SK-N-SH (cell line): ENCODE measurements at regions not wholly inside any gene's neighbourhood (a gene's known extent, or its start where the extent isn't known, plus 50 kb on each side); places are given as distances from the start of the nearest gene placed in this dataset.

Experiments used
- CTCF ChIA-PET: fragments of 300-600, 350-600 bp; formaldehyde crosslinking; extraction: SDS; loops from one replicate; lab custom pipeline; 2021; lab: Yijun Ruan, JAX
- POLR2A ChIA-PET: fragments of 350-600 bp; sonication (Branson Sonifier 250); formaldehyde crosslinking; extraction: SDS; loops from one replicate; lab custom pipeline; 2020; ENCODE audit warnings: antibody characterized with exemption, inconsistent platforms; lab: Yijun Ruan, JAX
- DNase-seq: peaks from one replicate; pipeline ENCODE4 v3.0.0; 2012
- H2AFZ ChIP-seq: fragments of 200-600 bp; sonication (generic); 2 replicates; pipeline ENCODE4 v1.8.1; 2016; ENCODE audit warnings: antibody characterized with exemption, mild to moderate bottlenecking, low read depth
- H3F3A ChIP-seq: fragments of 200-600 bp; sonication (generic); replicated peaks from 2 replicates; pipeline ENCODE3; 2016; ENCODE audit warnings: antibody characterized with exemption, mild to moderate bottlenecking; ENCODE audit not compliant: insufficient read depth
- H3K27ac ChIP-seq, 2 experiments: fragments of 200-500 bp in 1 of 2; fragments of 200-600 bp in 1 of 2; sonication (Bioruptor generic) in 1 of 2; sonication (generic), shearing (Covaris generic) in 1 of 2; 2 replicates each; pipeline versions ENCODE4 v1.5.1 to v1.6.1; 2014 to 2016; ENCODE audit warnings: low read depth in 2 of 2, inconsistent platforms in 1 of 2, low read length in 1 of 2, mild to moderate bottlenecking in 1 of 2, mixed read lengths in 1 of 2
- H3K27me3 ChIP-seq: fragments of 200-600 bp; sonication (generic), shearing (Covaris generic); 2 replicates; pipeline ENCODE4 v1.6.1; 2016; ENCODE audit warnings: mixed run types; ENCODE audit not compliant: insufficient read depth
- H3K36me3 ChIP-seq, 2 experiments: fragments of 200-500 bp in 1 of 2; fragments of 200-600 bp in 1 of 2; sonication (Bioruptor generic) in 1 of 2; sonication (generic) in 1 of 2; replicated peaks in 1 of 2; 2 replicates each; pipeline versions ENCODE3 to v1.5.1; 2014 to 2016; ENCODE audit warnings: low read length in 1 of 2, mild to moderate bottlenecking in 1 of 2; ENCODE audit not compliant: insufficient read depth in 2 of 2, control insufficient read depth in 1 of 2
- H3K4me1 ChIP-seq, 2 experiments: fragments of 200-500 bp in 1 of 2; fragments of 200-600 bp in 1 of 2; sonication (Bioruptor generic) in 1 of 2; sonication (generic), shearing (Covaris generic) in 1 of 2; 2 replicates each; pipeline versions ENCODE4 v1.5.1 to v1.6.1; 2014 to 2016; ENCODE audit warnings: low read depth in 1 of 2, low read length in 1 of 2, mixed run types in 1 of 2; ENCODE audit not compliant: insufficient read depth in 2 of 2, control insufficient read depth in 1 of 2
- H3K4me2 ChIP-seq: fragments of 200-600 bp; sonication (generic), shearing (Covaris generic); 2 replicates; pipeline ENCODE4 v1.6.1; 2017; ENCODE audit warnings: mixed run types
- H3K4me3 ChIP-seq, 2 experiments: fragments of 200-500 bp in 1 of 2; fragments of 200-600 bp in 1 of 2; sonication (Bioruptor generic) in 1 of 2; sonication (generic), shearing (Covaris generic) in 1 of 2; 2 replicates each; pipeline versions ENCODE4 v1.5.1 to v1.8.1; 2014 to 2016; ENCODE audit warnings: low read depth in 2 of 2, inconsistent platforms in 1 of 2, low read length in 1 of 2, mild to moderate bottlenecking in 1 of 2, mixed read lengths in 1 of 2, moderate library complexity in 1 of 2
- H3K79me2 ChIP-seq: fragments of 200-600 bp; sonication (generic); 2 replicates; pipeline ENCODE4 v1.8.1; 2017; ENCODE audit warnings: mild to moderate bottlenecking; ENCODE audit not compliant: insufficient read depth
- H3K9ac ChIP-seq: fragments of 200-600 bp; sonication (generic); 2 replicates; pipeline ENCODE4 v1.6.1; 2017; ENCODE audit warnings: mixed run types
- H3K9me2 ChIP-seq: fragments of 200-600 bp; sonication (generic); 2 replicates; pipeline ENCODE4 v1.6.1; 2017; ENCODE audit warnings: mixed run types
- H3K9me3 ChIP-seq: fragments of 200-600 bp; sonication (generic); 2 replicates; pipeline ENCODE4 v1.6.1; 2017; ENCODE audit warnings: mixed run types, mild to moderate bottlenecking, moderate library complexity
- H4K20me1 ChIP-seq: fragments of 200-600 bp; sonication (generic); 2 replicates; pipeline ENCODE4 v1.6.1; 2017; ENCODE audit warnings: mild to moderate bottlenecking, mixed run types; ENCODE audit not compliant: insufficient read depth
- CTCF ChIP-seq: fragments of 200-600 bp; sonication (generic); IDR thresholded peaks from 2 replicates; pipeline ENCODE4 v1.6.1; 2017; ENCODE audit warnings: antibody characterized with exemption, mild to moderate bottlenecking, moderate library complexity
- ELF1 ChIP-seq: IDR thresholded peaks from 2 replicates; pipeline ENCODE4 v1.4.0; 2012
- EZH2phosphoT487 ChIP-seq: fragments of 200-600 bp; sonication (generic); IDR thresholded peaks from 2 replicates; pipeline ENCODE4 v1.6.1; 2017; ENCODE audit warnings: low read depth, mixed run types, mild to moderate bottlenecking, antibody characterized with exemption, moderate library complexity, borderline replicate concordance
- FOSL2 ChIP-seq: IDR thresholded peaks from 2 replicates; pipeline ENCODE4 v1.4.0; 2012; ENCODE audit warnings: low read depth, mild to moderate bottlenecking, moderate library complexity, borderline replicate concordance
- FOXJ3 ChIP-seq: sonication (generic); formaldehyde crosslinking; IDR thresholded peaks from 2 replicates; pipeline ENCODE4 v1.5.1; 2020; ENCODE audit warnings: mild to moderate bottlenecking, missing genetic modification reagents
- GABPA ChIP-seq: IDR thresholded peaks from 2 replicates; pipeline ENCODE4 v1.4.0; 2012; ENCODE audit warnings: low read depth, mild to moderate bottlenecking
- GATA2 ChIP-seq: sonication (generic); formaldehyde crosslinking; IDR thresholded peaks from 2 replicates; pipeline ENCODE4 v1.5.0; 2020; ENCODE audit warnings: mild to moderate bottlenecking, missing genetic modification reagents
- IRF3 ChIP-seq: fragments of 150-350 bp; IDR thresholded peaks from 2 replicates; pipeline ENCODE4 v1.6.1; 2016; ENCODE audit warnings: mild to moderate bottlenecking, low read depth, low read length
- JUND ChIP-seq: IDR thresholded peaks from 2 replicates; pipeline ENCODE4 v1.4.0; 2012
- MEF2A ChIP-seq: IDR thresholded peaks from 2 replicates; pipeline ENCODE4 v1.4.0; 2012; ENCODE audit warnings: low read depth, borderline replicate concordance
- MXI1 ChIP-seq: IDR thresholded peaks from 2 replicates; pipeline ENCODE4 v1.6.1; 2012; ENCODE audit warnings: mild to moderate bottlenecking, low read depth, low read length, improper control_type of control experiment
- NRF1 ChIP-seq: IDR thresholded peaks from 2 replicates; pipeline ENCODE4 v1.6.1; 2012; ENCODE audit warnings: low read depth, mild to moderate bottlenecking, low read length
- POLR2AphosphoS5 ChIP-seq: IDR thresholded peaks from 2 replicates; pipeline ENCODE4 v1.6.1; 2012; ENCODE audit warnings: low read depth, low read length
- SIN3A ChIP-seq: IDR thresholded peaks from 2 replicates; pipeline ENCODE4 v1.6.1; 2012; ENCODE audit warnings: low read depth, mild to moderate bottlenecking, low read length, moderate library complexity, borderline replicate concordance
- SMC3 ChIP-seq: IDR thresholded peaks from 2 replicates; pipeline ENCODE4 v1.6.1; 2012; ENCODE audit warnings: low read depth, low read length, improper control_type of control experiment
- TAF1 ChIP-seq: IDR thresholded peaks from 2 replicates; pipeline ENCODE4 v1.6.1; 2012; ENCODE audit warnings: low read depth, mild to moderate bottlenecking, low read length, moderate library complexity, borderline replicate concordance
- TCF12 ChIP-seq: IDR thresholded peaks from 2 replicates; pipeline ENCODE4 v1.4.0; 2012
- USF1 ChIP-seq: IDR thresholded peaks from 2 replicates; pipeline ENCODE4 v1.4.0; 2012; ENCODE audit warnings: low read depth, borderline replicate concordance
- USF2 ChIP-seq: fragments of 150-350 bp; IDR thresholded peaks from 2 replicates; pipeline ENCODE4 v1.6.1; 2017; ENCODE audit warnings: antibody characterized with exemption, low read length, low read depth, borderline replicate concordance
- YY1 ChIP-seq: IDR thresholded peaks from 2 replicates; pipeline ENCODE4 v1.4.0; 2012; ENCODE audit warnings: low read depth, mild to moderate bottlenecking
- ZBTB33 ChIP-seq: IDR thresholded peaks from 2 replicates; pipeline ENCODE4 v1.4.0; 2012; ENCODE audit warnings: low read depth, borderline replicate concordance
- WGBS: methylation state at CpG from one replicate; pipeline ENCODE4 v1.1.6; 2017; ENCODE audit warnings: low lambda C conversion rate; 5-methylcytosine and 5-hydroxymethylcytosine counted together

- H3K9ac ChIP-seq: no peak overlapping the region
- DNase-seq: no peak
- no peaks in the 10 kb centered on the region for H3K9me3 ChIP-seq
- H3K36me3 ChIP-seq: no peaks in the 10 kb centered on the region
- CTCF ChIA-PET: no interaction called here
- no peaks in the 10 kb centered on the region for H4K20me1 ChIP-seq
- no peak overlapping the region for H3K4me2 ChIP-seq
- WGBS: 65% methylated on average over 1 of the region's 1 CpG
- no peak overlapping the region for H3K27ac ChIP-seq
- H3K4me3 ChIP-seq: no peak overlapping the region
- no peaks in the 10 kb centered on the region for H3K27me3 ChIP-seq
- H3K9me2 ChIP-seq: no peaks in the 10 kb centered on the region; the same call in 1 of the 2 replicates
- H2AFZ ChIP-seq: no peak overlapping the region
- H3K79me2 ChIP-seq: no peaks in the 10 kb centered on the region
- H3K4me1 ChIP-seq: no peaks in the 10 kb centered on the region; a peak in 1 of 4 replicates
- no peak for TF ChIP-seq EZH2phosphoT487
- no peak for TF ChIP-seq SMC3
- no peak for TF ChIP-seq GATA2 (CRISPR knock-in tag)
- no peak for TF ChIP-seq MEF2A
- no peak for TF ChIP-seq TCF12
- TF ChIP-seq YY1: no peak
- no peak for TF ChIP-seq SIN3A
- no peak for TF ChIP-seq TAF1
- TF ChIP-seq GABPA: no peak
- no peak for TF ChIP-seq IRF3
- TF ChIP-seq POLR2AphosphoS5: no peak
- no peak for TF ChIP-seq NRF1
- no peak for TF ChIP-seq USF2
- TF ChIP-seq JUND: no peak
- TF ChIP-seq MXI1: no peak
- no peak for TF ChIP-seq USF1
- TF ChIP-seq, all 33 proteins: peak for 0
- POLR2A ChIA-PET: no interaction called here
- no peaks in the 10 kb centered on the region for H3F3A ChIP-seq
Observed at GRCh38 chr11:104442321-104442720, 278.4 kb upstream of the PDGFD start.

GRCh38 chr11:104435494-104435893 is 271.5 kb upstream of the PDGFD start:
- no peak for DNase-seq
- Histone ChIP-seq H3K36me3 (no peaks in the 10 kb centered on the region), H3K27ac (no peak overlapping the region), H3K27me3 (no peaks in the 10 kb centered on the region), H3K4me1 (no peaks in the 10 kb centered on the region; a peak in 1 of 4 replicates), H2AFZ (no peak overlapping the region), H3K9me2 (0 out of 2 replicates have a peak, but pooled peaks cover 4% of the 10 kb centered on the region), H3K4me2 (no peak overlapping the region), H3K4me3 (no peak overlapping the region), H4K20me1 (no peaks in the 10 kb centered on the region), H3F3A (no peaks in the 10 kb centered on the region), H3K9me3 (no peaks in the 10 kb centered on the region), H3K9ac (no peak overlapping the region), H3K79me2 (no peaks in the 10 kb centered on the region)
- CTCF ChIA-PET: no interaction called here
- POLR2A ChIA-PET: no interaction called here
- no peak for TF ChIP-seq NRF1
- TF ChIP-seq ELF1: no peak
- no peak for TF ChIP-seq IRF3
- TF ChIP-seq FOSL2: no peak
- no peak for TF ChIP-seq YY1
- no peak for TF ChIP-seq TCF12
- no peak for TF ChIP-seq TAF1
- TF ChIP-seq EZH2phosphoT487: no peak
- no peak for TF ChIP-seq FOXJ3 (CRISPR knock-in tag)
- no peak for TF ChIP-seq CTCF
- no peak for TF ChIP-seq ZBTB33
